A673 (cell line): ENCODE measurements at regions not wholly inside any gene's neighbourhood (a gene's known extent, or its start where the extent isn't known, plus 50 kb on each side); places are given as distances from the start of the nearest gene placed in this dataset.

ENCODE experiments used
- EZH2 ChIP-seq: fragments of 200-600 bp; sonication (generic); IDR thresholded peaks from 2 replicates; pipeline ENCODE4 v1.6.1; 2017; ENCODE audit warnings: borderline replicate concordance, low read depth, mild to moderate bottlenecking, mixed read lengths, antibody characterized with exemption, low read length; ENCODE audit not compliant: poor library complexity, severe bottlenecking
- TF ChIP-seq, protein P1 (sequence below): fragments of 300-800, 200-600 bp; sonication (generic); conservative IDR thresholded peaks from 2 replicates; pipeline ENCODE4 v1.5.1; 2017; ENCODE audit warnings: low read depth, mild to moderate bottlenecking, antibody characterized with exemption, low read length, moderate library complexity, mixed read lengths

DNA sequence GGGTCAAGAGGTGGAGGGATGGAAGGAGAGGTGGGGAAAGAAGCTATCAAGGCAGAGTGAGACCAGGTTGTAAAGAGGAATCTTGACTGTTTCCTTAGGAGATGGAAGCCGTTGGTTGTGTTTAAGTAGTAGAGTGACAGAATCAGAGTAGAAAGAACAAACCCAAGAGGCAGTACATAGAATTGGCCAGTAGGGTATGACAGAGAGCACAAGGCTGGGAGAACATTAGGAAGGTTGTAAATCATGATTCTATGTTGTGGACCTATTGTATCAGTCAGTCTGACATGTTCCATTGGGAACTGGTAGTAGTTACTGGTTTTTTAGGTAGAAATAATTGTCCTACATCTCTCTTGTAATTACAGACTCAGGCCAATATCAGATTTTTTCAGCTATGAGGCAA is 486.9 kb upstream of the USP24 start:
- TF ChIP-seq, protein P1, sequence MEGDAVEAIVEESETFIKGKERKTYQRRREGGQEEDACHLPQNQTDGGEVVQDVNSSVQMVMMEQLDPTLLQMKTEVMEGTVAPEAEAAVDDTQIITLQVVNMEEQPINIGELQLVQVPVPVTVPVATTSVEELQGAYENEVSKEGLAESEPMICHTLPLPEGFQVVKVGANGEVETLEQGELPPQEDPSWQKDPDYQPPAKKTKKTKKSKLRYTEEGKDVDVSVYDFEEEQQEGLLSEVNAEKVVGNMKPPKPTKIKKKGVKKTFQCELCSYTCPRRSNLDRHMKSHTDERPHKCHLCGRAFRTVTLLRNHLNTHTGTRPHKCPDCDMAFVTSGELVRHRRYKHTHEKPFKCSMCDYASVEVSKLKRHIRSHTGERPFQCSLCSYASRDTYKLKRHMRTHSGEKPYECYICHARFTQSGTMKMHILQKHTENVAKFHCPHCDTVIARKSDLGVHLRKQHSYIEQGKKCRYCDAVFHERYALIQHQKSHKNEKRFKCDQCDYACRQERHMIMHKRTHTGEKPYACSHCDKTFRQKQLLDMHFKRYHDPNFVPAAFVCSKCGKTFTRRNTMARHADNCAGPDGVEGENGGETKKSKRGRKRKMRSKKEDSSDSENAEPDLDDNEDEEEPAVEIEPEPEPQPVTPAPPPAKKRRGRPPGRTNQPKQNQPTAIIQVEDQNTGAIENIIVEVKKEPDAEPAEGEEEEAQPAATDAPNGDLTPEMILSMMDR: peak; percentile 67
- no peak for TF ChIP-seq EZH2
